HG03045 (cell line): ENCODE measurements at regions not wholly inside any gene's neighbourhood (a gene's known extent, or its start where the extent isn't known, plus 50 kb on each side); places are given as distances from the start of the nearest gene placed in this dataset.
A peak's percentile ranks its signal among the peaks of the same experiment; 100 is the strongest.
"Not testable (repeated sequence)": the region's sequence is repeated elsewhere in the genome, so short reads cannot be mapped to it uniquely, and the experiment has no call there.

Source experiments
- ATAC-seq: cut with Tn5 transposase; IDR thresholded peaks from one replicate; pipeline ENCODE4 v1.9.1; 2021; ENCODE audit warnings: mild to moderate bottlenecking, moderate library complexity; ENCODE audit not compliant: unreplicated experiment

DNA sequence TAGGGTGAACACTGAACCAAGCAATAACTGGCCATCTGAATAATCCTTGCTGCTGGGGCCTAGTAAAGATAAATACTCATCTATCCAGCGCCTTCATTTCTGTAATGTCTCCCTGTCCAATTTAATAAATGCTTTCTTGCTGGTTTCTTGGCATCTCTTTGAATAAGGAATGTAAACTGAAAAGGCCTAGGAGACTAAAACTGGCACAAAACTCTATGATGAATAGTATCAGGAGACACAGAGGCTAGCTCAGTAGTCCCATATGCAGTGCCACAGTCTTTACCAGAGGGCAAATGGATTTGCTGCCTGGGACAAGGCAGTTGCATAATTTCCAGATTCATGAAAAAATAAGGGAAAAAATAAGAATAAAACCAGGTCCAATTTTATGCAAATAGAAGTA is 324.4 kb downstream of the CENPW start:
- ATAC-seq: no peak

DNA sequence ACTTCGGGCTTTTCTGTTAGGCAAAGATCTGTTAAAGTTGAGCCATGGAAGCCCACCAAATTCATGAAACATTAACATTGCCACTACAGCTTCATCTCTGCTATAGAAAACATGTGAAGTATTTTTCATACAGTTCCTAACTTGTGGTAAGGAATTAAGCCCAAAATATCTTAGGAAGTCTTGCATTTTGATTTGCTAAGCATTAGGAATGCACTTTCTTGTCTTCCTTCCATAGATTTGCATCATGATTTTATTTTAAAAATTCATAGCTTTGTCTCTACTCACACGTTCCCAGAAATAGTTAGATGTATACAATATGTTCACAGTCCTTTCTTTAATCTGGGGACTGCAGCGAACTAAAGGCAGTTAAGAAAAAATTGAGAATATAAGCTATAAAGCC is 325.6 kb downstream of the CENPW start:
- ATAC-seq: no peak

DNA sequence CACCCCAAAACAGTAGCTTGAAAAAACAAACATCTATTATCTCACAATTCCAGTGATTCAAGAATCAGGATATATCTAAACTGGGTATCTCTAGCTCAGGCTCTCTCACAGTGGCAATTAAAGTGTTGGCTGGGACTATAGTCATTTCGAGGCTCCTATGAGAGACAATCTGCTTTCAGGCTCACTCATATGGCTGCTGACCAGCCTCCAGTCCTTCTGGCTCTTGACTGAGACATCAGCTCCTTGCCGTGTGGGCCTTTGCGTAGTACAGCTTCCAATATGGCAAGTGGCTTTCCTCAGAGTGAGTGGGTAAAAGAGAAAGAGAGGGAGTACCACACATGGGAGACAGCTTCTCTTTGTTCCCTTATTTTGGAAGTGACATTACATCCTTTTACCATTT is 327.2 kb downstream of the CENPW start:
- no peak for ATAC-seq

DNA sequence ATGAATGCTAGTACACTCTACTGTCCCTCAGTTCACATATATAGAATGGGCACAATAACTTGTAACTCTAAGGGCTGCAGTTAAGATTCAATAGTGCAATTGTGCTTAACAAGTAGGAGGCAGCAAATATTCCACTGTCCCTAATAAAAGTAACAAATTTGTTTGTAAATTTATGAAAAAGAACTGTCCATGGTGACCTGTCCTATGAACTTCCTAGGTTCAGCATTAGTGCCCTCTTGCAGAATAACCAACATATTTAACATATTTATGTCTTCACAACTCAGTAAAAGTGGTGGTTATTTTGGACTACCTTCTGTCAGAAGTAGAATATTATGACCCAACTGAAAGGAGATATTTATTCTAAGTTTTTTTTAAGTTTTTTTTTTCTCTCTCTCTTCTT is 327.8 kb downstream of the CENPW start:
- ATAC-seq: no peak

DNA sequence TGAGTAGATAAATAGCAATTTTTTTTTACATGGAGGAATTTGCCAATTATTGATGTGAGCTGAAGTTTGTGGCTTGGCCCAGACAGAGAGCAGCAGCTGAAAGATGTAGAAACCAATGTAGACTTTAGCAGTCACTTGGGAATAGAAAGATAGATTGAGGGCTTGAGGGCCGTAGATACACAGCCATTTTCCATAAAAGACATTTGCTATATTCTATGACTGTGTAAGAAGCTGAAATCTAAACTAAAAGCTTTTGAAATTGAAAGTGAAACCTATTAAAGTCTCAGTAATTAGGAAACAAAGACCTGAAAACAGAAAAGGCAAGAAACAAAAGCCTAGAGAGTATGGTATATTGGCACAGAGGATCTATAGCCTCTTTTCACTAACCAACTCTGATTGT is 332.7 kb downstream of the CENPW start:
- peak; percentile 70 for ATAC-seq

DNA sequence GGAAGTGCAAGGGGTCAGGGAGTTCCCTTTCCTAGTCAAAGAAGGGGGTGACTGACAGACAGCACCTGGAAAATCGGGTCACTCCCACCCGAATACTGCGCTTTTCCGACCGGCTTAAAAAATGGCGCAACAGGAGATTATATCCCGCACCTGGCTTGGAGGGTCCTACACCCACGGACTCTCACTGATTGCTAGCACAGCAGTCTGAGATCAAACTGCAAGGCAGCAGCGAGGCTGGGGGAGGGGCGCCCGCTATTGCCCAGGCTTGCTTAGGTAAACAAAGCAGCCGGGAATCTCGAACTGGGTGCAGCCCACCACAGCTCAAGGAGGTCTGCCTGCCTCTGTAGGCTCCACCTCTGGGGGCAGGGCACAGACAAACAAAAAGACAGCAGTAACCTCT is 333.8 kb downstream of the CENPW start:
- ATAC-seq: not testable (repeated sequence)

DNA sequence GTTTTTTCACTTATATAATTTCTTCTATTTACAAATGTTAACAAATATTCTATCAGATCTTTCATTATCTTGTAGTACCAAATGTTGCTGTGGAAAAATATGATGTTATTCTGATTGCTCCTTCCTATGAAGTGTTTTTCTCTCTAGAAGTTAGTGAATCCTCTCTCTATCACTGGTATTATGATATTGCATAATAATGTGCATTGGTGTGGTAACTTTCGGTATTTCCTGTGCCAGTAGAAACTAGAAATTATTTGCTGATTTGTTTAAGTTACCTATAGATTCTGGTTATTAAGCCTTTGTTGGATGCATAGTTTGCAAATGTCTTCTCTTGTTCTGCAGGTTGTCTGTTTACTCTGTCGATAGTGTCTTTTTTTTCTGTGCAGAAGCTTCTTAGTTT is 342.5 kb downstream of the CENPW start:
- no peak for ATAC-seq

DNA sequence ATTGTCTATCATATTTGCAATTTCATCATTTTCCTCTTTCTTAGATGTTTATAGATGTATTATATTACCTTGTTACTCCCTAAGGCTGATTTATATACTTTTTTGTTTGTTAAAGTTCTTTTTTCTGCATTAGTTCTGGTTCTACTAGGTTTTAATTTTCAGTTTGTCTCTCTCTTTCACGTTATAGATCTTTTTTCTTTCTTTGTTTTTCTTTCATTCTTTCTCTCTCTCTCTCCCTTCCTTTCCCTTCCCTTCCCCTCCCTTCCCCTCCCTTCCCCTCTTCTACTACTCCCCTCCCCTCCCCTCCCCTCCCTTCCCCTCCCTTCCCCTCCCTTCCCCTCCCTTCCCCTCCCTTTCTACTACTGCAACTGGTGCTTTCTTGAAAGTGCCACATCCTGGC is 345.3 kb downstream of the CENPW start:
- no peak for ATAC-seq

DNA sequence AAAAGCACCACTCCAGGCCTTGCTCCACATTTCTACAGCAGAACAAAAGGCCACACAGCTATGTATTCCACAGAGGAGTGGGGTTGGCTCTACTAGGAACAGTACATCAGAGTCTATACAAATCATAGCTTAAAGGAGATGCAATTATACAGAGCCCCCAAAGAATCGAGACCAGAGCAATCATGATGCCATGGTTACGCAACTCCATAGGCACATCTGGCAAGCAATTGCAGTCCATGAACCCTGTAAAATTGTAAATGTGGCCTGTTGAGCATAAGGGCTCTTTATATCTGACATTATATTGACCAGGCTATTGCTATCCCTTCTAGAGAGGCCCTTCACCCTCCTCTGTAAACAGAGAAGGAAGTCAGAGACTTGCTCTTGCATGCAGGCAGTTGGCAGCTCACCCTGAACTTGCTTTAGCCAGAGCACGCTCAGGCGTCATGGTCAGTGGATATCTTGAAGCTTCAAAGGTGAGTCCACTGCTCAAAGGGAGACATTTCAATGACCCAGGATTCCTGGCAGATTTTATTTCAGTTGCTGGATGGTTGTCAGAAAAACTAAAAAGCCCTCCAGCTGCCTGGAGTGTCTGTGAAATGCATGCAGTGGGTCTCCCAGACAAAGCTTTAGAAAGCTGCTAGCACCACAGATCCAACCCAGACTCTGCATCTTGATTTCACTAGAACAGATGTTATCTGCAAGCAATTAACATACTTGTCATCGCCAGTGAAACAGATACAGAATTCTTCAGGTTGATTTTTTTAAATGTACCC is 357.2 kb downstream of the CENPW start:
- ATAC-seq: no peak

DNA sequence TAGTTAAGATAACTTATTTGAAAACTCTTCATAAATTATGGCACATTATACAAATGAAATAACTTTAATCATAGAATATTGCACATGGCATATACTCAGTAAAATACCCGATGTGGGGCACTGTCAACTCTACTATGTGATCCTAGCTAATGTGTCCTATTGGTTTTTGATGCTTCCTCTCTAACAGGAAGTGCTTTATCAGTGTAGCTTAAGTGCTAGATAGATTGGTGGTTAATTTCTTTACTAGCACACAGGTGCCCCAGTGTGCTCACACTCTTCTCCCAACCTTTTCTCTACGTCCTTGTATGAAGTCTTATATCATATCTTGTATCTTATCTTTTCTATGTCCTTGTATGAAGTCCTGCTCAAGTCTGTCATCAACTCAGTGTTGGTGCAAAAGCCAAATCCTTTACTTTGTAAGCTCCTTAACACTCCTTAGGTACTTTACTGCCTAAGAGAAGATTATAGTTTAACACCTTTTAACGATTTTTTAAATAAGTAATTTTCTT is 358.9 kb downstream of the CENPW start:
- ATAC-seq: no peak

DNA sequence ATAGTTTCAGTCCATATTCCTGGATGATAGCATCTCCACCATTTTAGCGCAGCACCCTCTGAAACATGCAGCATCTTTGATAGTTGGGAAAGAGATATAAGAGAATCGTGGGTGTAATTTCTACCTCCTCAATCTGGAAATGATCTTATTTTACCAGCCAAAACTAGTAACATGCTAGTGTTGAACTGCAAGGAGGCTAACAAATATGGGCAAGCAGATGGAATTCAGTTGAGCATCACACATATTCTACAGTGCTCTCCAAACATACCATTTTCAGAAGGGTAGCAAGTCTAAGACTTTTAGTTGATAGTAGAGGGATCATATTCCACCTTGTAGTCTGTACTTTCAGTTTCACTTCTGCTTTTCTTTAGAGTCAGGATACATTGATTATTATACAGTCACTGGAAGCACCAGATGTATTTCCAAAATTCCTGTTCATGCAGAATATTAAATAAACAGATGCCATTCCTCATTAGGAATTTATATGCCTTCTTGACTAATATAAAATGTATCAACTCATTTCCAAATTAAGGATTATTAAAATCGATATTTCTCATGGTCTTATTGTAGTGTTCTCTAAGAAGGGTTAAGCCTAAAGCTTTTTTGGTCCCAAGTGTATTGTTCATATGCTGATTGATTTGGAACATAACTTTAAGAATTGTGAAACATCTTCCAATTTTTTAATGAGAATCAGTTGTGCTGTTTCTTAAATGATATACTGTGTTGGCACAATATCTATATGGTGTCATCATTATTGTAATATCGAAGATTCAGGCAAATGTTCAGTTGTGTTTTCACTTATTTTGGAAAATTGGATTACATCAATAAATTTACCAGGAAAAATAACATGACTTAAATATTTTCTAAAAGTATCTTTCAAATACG is 362.0 kb downstream of the CENPW start:
- no peak for ATAC-seq

DNA sequence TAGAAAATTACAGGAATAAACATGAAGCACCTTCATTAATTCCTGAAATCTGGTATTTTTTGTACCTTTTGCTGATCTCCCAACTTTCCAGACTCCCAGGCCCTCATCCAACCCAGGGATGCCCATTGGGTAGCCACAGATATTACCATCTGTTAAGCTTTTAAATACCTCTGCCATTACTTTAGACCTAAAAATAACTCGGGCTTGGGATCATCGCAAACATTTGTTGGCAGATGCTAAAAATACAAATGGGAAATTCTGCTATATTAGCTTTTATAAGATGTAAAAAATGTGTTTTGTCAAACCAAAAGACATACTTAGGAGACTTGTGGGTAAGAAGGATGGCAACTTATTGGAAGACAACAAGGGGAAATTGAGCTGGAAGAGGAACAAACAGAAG is 376.1 kb downstream of the CENPW start:
- no peak for ATAC-seq

DNA sequence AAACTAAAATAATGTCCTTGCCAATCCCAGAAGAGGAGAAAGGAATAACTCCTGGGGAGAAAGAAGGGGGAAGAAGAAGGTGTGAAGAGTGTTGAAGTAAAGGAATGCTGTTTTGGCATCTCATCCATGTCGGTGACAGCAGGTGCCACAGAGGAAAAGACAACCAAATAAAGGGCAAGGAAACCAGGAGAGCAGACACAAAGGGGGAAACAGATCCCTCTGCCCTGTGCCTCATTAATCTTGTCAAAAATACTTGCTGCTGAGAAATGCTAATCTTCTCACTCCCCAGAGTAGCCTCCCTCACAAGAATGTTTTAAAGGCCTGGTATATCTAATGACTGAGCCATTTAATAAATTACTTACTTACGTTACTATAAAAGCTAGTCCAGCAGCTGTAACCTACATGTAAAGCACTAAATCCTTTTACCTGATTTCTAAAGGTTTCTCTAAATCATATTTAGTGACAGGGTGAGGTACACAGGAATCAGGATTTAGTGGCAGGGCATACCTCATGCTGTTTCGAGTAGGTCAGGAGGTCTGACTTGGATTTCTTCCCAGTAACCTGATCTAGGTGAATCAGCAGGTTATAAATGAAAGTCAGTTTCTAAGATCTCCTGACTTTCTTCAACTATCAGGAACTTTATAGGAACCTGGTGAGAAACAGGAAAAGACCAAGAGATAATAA is 377.1 kb downstream of the CENPW start:
- no peak for ATAC-seq

DNA sequence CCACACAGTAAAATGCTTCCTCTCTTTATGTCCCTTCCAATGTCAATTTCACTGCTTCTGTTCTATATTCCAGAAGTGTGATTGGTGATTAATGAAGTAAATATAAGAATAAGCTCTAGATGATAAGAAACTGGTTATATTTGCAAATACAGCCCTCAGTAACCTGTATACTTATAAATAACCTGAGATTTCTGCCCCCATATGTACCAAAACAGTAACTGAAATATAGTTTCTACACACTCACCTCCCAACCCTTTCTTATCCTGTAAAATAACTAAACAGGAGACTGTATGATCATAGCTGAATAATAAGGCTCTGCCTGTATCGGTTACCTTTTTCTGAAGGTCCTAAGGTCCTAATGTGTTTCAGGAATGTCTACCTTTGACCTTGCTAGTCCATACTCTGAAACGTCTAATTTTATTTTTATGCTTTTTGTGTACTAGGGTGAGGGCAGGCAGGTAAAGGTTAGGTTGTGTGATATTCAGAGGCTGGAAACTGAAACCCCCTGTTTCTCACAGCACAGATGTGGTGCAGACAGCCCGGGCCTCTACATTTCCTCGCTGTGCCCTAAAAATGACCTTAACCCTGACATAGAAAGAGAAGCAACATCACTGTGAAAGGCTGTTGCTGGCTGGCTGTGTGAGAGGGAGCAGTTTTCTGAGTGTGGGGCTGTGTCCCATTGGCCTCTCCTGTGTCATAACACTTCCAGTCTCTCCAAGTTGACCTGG is 378.8 kb downstream of the CENPW start:
- peak; percentile 78 for ATAC-seq

DNA sequence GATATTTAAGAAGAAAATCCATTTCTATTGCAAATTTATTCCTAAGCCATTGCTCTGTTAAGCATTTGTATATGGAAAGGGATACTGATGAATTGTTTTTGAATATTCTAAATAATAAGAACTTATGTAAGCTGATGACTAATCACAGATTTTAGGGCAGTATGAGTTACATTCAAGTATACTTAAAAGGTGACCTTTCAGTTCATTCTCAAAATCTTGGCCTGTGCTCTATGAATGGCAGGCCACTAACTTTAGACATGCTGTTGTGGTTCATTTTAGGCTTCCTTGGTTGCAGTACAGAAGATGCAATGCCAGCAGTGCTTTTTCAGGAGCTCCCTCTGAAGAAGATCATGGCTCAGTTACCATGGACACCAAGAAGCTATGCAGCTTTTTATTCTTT is 380.4 kb downstream of the CENPW start:
- ATAC-seq: no peak

DNA sequence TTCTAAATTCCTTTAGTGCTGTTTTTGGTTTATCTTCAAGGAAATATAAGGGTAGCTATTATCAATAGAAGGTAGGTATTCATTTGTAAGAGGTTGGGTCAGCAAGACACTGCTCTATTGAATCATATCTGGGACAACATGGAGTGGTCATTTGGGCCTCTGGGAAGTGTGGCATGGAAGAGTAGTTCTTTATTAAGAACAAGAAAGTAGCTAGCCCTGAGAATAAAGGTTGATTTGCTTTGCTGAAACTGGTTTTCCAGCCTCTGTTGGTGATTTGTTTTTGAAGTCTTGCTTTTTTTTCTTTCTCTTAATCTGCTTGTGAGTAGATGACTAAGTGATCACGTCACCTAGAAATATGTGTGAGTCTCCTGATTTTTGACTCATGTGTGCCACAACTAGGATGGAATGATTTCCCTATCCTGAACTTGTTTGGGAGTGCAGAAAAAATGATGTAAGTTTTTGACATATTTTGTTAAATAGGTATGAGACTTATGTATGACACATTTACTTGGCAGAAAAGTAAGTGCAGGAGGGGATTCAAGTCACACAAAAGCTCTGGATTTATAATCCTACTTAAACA is 381.8 kb downstream of the CENPW start:
- ATAC-seq: no peak

DNA sequence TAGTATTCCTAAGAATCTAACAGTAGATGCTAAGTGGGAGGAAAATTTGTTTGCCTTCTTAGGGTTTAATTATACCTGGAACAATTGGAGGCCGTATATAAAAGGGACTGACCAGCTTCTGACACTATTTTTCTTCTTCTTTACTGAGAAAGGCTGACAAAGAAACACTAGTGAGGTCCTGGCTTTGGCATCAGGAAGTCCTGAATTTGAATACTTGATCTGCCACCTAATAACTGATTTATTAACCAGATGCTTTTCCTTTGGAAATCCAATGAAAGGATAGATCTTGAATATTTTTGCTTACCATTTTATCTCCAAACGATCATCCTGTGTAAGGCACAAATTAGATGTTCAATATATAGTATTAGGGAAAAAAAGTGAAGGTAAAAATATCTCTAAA is 382.5 kb downstream of the CENPW start:
- ATAC-seq: no peak

DNA sequence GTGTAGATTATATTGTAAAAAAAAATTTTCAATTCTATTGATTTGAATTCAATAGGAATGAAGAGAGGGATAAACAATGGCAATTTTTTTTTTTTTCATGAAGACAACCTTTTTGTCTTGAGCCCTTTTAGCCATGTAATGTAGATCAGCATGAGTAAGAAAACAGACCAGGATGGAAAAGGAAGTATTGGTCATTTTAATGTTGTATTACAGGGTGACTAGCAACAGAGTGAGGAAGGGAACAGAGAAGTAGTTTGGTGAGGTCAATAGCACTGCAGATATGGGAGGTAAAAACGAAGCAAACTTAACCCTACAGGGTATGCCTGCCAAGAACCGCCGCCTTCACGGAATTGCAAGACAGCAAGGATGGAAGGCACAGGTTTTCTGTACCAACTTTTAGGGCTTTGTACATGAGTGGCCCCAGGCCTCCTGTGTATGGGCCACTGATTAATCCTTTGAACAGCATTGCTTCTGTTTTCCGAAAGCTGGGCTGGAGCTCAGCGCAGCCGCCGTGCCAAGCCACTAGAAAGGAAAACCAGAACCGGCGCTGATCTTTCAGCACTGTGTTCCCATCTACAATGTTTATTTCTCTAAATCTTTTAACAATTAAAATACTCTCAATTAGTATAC is 383.7 kb downstream of the CENPW start:
- ATAC-seq: no peak

DNA sequence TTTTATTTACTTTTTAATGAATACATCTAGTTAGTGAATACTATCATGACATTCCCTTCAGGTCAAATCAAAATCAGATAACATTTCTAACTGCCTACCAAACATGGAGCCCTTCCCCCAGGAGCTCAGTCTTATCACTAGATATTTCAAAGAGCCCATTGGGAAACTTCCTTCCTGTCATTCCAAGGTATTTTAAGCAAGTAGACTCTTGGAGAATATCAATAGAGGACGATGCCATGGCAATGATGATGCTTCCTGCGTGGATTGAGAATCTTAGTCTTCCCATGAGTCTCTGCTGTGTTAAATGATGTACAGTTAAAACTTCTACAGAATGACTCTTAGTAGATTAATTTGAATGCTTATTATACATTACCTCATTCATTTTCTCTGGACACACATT is 384.9 kb downstream of the CENPW start:
- ATAC-seq: no peak

DNA sequence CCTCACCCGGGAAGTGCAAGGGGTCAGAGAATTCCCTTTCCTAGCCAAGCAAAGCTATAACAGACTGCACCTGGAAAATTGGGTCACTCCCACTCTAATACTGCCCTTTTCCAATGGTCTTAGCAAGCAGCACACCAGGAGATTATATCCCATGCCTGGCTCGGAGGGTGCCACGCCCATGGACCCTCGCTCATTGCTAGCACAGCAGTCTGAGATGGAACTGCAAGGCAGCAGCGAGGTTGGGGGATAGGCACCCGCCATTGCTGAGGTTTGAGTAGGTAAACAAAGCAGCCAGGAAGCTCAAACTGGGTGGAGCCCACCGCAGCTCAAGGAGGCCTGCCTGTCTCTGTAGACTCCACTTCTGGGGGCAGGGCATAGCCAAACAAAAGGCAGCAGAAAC is 386.5 kb downstream of the CENPW start:
- ATAC-seq: not testable (repeated sequence)
